Neuronal stem cell (in vitro differentiated cells): ENCODE measurements at regions not wholly inside any gene's neighbourhood (a gene's known extent, or its start where the extent isn't known, plus 50 kb on each side); places are given as distances from the start of the nearest gene placed in this dataset.

Experiments used
- DNase-seq: peaks from one replicate; pipeline ENCODE4 v3.0.0-alpha.2; 2013; ENCODE audit warnings: low spot score
- H2AFZ ChIP-seq: one replicate; pipeline ENCODE4 v1.6.1; 2013; ENCODE audit warnings: mild to moderate bottlenecking, low read length, inconsistent platforms
- H2AK5ac ChIP-seq: 2 replicates; pipeline ENCODE4 v1.6.1; 2013; ENCODE audit warnings: low read depth, mild to moderate bottlenecking, inconsistent platforms, low read length, moderate library complexity, mixed read lengths
- H2BK120ac ChIP-seq: 2 replicates; pipeline ENCODE4 v1.6.1; 2013; ENCODE audit warnings: low read depth, mild to moderate bottlenecking, inconsistent platforms, low read length, moderate library complexity, mixed read lengths
- H2BK12ac ChIP-seq: one replicate; pipeline ENCODE4 v1.6.1; 2013; ENCODE audit warnings: low read length, inconsistent platforms
- H2BK15ac ChIP-seq: 2 replicates; pipeline ENCODE4 v1.6.1; 2013; ENCODE audit warnings: mild to moderate bottlenecking, low read length, inconsistent platforms, mixed read lengths
- H2BK5ac ChIP-seq: one replicate; pipeline ENCODE4 v1.6.1; 2013; ENCODE audit warnings: inconsistent platforms, mild to moderate bottlenecking, low read length, moderate library complexity
- H3K14ac ChIP-seq: one replicate; pipeline ENCODE4 v1.6.1; 2013; ENCODE audit warnings: low read length, inconsistent platforms
- H3K18ac ChIP-seq: 2 replicates; pipeline ENCODE4 v1.6.1; 2013; ENCODE audit warnings: low read length, inconsistent platforms
- H3K23ac ChIP-seq: 2 replicates; pipeline ENCODE4 v1.6.1; 2013; ENCODE audit warnings: low read depth, mild to moderate bottlenecking, mixed read lengths, low read length, inconsistent platforms; ENCODE audit not compliant: poor library complexity
- H3K27ac ChIP-seq: replicated peaks from 3 replicates; pipeline ENCODE4 v1.5.1; 2013; ENCODE audit warnings: low read length, inconsistent platforms
- H3K27me3 ChIP-seq, 3 experiments: 2 replicates each; pipeline ENCODE4 v1.6.1; 2013; ENCODE audit warnings: low read length in 3 of 3, mild to moderate bottlenecking in 2 of 3, inconsistent platforms in 1 of 3, low read depth in 1 of 3, mixed read lengths in 1 of 3, moderate library complexity in 1 of 3; ENCODE audit not compliant: control insufficient read depth in 3 of 3, insufficient read depth in 3 of 3
- H3K36me3 ChIP-seq, 2 donors: replicated peaks in 1 of 2; 2 replicates each; pipeline ENCODE4 v1.6.1; 2013; ENCODE audit warnings: low read length in 2 of 2; ENCODE audit not compliant: control insufficient read depth in 2 of 2, insufficient read depth in 2 of 2
- H3K4ac ChIP-seq: 2 replicates; pipeline ENCODE4 v1.6.1; 2013; ENCODE audit warnings: inconsistent platforms, mild to moderate bottlenecking, low read length, moderate library complexity
- H3K4me1 ChIP-seq, 2 donors: 1 replicate in 1 of 2; 2 replicates in 1 of 2; pipeline ENCODE4 v1.6.1; 2013; ENCODE audit warnings: low read length in 2 of 2, low read depth in 1 of 2; ENCODE audit not compliant: control insufficient read depth in 2 of 2, insufficient read depth in 1 of 2
- H3K4me2 ChIP-seq: one replicate; pipeline ENCODE4 v1.6.1; 2013; ENCODE audit warnings: mild to moderate bottlenecking, low read length, inconsistent platforms; ENCODE audit not compliant: insufficient read depth, poor library complexity, severe bottlenecking
- H3K4me3 ChIP-seq, 2 donors: 2 replicates each; pipeline ENCODE4 v1.5.1; 2013; ENCODE audit warnings: low read length in 2 of 2, mild to moderate bottlenecking in 2 of 2, inconsistent platforms in 1 of 2, moderate library complexity in 1 of 2
- H3K79me1 ChIP-seq: one replicate; pipeline ENCODE4 v1.6.1; 2013; ENCODE audit warnings: low read depth, mild to moderate bottlenecking, inconsistent platforms, low read length, moderate library complexity
- H3K9ac ChIP-seq: one replicate; pipeline ENCODE4 v1.6.1; 2013; ENCODE audit warnings: mild to moderate bottlenecking, low read depth, low read length, inconsistent platforms; ENCODE audit not compliant: poor library complexity
- H3K9me3 ChIP-seq, 2 donors: replicated peaks in 1 of 2; 2 replicates each; pipeline versions ENCODE3 to v1.6.1; 2013; ENCODE audit warnings: low read length in 2 of 2, mild to moderate bottlenecking in 2 of 2, inconsistent platforms in 1 of 2, low read depth in 1 of 2, mixed read lengths in 1 of 2, moderate library complexity in 1 of 2; ENCODE audit not compliant: control insufficient read depth in 2 of 2, insufficient read depth in 1 of 2
- H4K8ac ChIP-seq: one replicate; pipeline ENCODE4 v1.6.1; 2013; ENCODE audit warnings: low read depth, mild to moderate bottlenecking, inconsistent platforms, low read length, moderate library complexity
- H4K91ac ChIP-seq: one replicate; pipeline ENCODE4 v1.6.1; 2013; ENCODE audit warnings: low read length, low read depth, mild to moderate bottlenecking, inconsistent platforms; ENCODE audit not compliant: poor library complexity
- WGBS, 2 donors: extraction: QIAGEN DNeasy Blood & Tissue Kit; methylation state at CpG; one replicate each; pipeline ENCODE4 v1.1.7; 2013; ENCODE audit warnings: missing lambda C conversion rate in 2 of 2, mixed read lengths in 1 of 2; ENCODE audit not compliant: insufficient read length in 2 of 2, insufficient replicate concordance in 1 of 2; ENCODE audit errors: extremely low coverage in 2 of 2; 5-methylcytosine and 5-hydroxymethylcytosine counted together

- Histone ChIP-seq H3K4me3 (no peak overlapping the region), H3K9ac (no peak overlapping the region), H3K9me3 (peaks cover 4 to 7% of the 10 kb centered on the region in 2 donors), H4K8ac (no peak overlapping the region), H3K27ac (no peak overlapping the region), H2BK5ac (no peak overlapping the region), H4K91ac (no peak overlapping the region), H2BK120ac (no peak overlapping the region), H3K4me1 (no peaks in the 10 kb centered on the region), H2BK12ac (no peak overlapping the region), H3K23ac (no peak overlapping the region), H3K36me3 (peaks cover 0 to 1% of the 10 kb centered on the region in 2 donors), H3K18ac (no peak overlapping the region), H3K14ac (no peak overlapping the region), H3K4ac (no peak overlapping the region), H2AK5ac (no peak overlapping the region), H3K79me1 (no peaks in the 10 kb centered on the region), H3K27me3 (no peaks in the 10 kb centered on the region), H2AFZ (no peak overlapping the region), H2BK15ac (no peak overlapping the region), H3K4me2 (no peak overlapping the region)
- DNase-seq = no peak
These were observed 346.6 kb upstream of the PABPC4L start for GRCh38 chr4:134548052-134548628.

GRCh38 chr4:134546279-134546678 is 344.7 kb upstream of the PABPC4L start:
- Histone ChIP-seq H3K23ac (no peak overlapping the region), H3K9ac (no peak overlapping the region), H3K4me1 (no peaks in the 10 kb centered on the region), H3K9me3 (peaks cover 4 to 7% of the 10 kb centered on the region in 2 donors), H4K91ac (no peak overlapping the region), H3K36me3 (peaks cover 0 to 1% of the 10 kb centered on the region in 2 donors), H4K8ac (no peak overlapping the region), H3K18ac (no peak overlapping the region), H3K4me2 (no peak overlapping the region), H2BK12ac (no peak overlapping the region), H2BK15ac (no peak overlapping the region), H3K4me3 (no peak overlapping the region), H3K27me3 (no peaks in the 10 kb centered on the region), H3K4ac (no peak overlapping the region), H2BK5ac (no peak overlapping the region), H2BK120ac (no peak overlapping the region), H3K27ac (no peak overlapping the region), H2AK5ac (no peak overlapping the region), H3K79me1 (no peaks in the 10 kb centered on the region), H3K14ac (no peak overlapping the region), H2AFZ (no peak overlapping the region)
- WGBS, 2 donors = no CpG with 5 or more reads among the region's 15 CpGs
- no peak for DNase-seq

GRCh38 chr4:134544303-134544770 is 342.7 kb upstream of the PABPC4L start:
- H3K4me2 ChIP-seq = no peak overlapping the region
- H3K9me3 ChIP-seq = peaks cover 4 to 7% of the 10 kb centered on the region in 2 donors
- DNase-seq = no peak
- H3K27me3 ChIP-seq = no peaks in the 10 kb centered on the region
- no peak overlapping the region for H2BK15ac ChIP-seq
- no peak overlapping the region for H4K8ac ChIP-seq
- H3K18ac ChIP-seq = no peak overlapping the region
- WGBS, 2 donors = no CpG with 5 or more reads among the region's 2 CpGs
- H3K36me3 ChIP-seq = peaks cover 0 to 1% of the 10 kb centered on the region in 2 donors
- H2BK120ac ChIP-seq = no peak overlapping the region
- H3K27ac ChIP-seq = no peak overlapping the region
- no peak overlapping the region for H2BK12ac ChIP-seq
- H2BK5ac ChIP-seq = no peak overlapping the region
- H2AK5ac ChIP-seq = no peak overlapping the region
- H3K4ac ChIP-seq = no peak overlapping the region
- H3K79me1 ChIP-seq = no peaks in the 10 kb centered on the region
- no peak overlapping the region for H3K4me3 ChIP-seq
- no peak overlapping the region for H2AFZ ChIP-seq
- H4K91ac ChIP-seq = no peak overlapping the region
- no peaks in the 10 kb centered on the region for H3K4me1 ChIP-seq
- H3K23ac ChIP-seq = no peak overlapping the region
- H3K14ac ChIP-seq = no peak overlapping the region
- no peak overlapping the region for H3K9ac ChIP-seq

- H3K4me2 ChIP-seq = no peak overlapping the region
- H3K4ac ChIP-seq = no peak overlapping the region
- no peaks in the 10 kb centered on the region for H3K4me1 ChIP-seq
- H3K27ac ChIP-seq = no peak overlapping the region
- H2AFZ ChIP-seq = no peak overlapping the region
- H2BK120ac ChIP-seq = no peak overlapping the region
- no peak overlapping the region for H2BK5ac ChIP-seq
- no peaks in the 10 kb centered on the region for H3K79me1 ChIP-seq
- no peak overlapping the region for H3K4me3 ChIP-seq
- H3K9ac ChIP-seq = no peak overlapping the region
- no peak overlapping the region for H2BK12ac ChIP-seq
- no peak overlapping the region for H3K23ac ChIP-seq
- no peak overlapping the region for H2BK15ac ChIP-seq
- no peaks in the 10 kb centered on the region for H3K27me3 ChIP-seq
- no peak overlapping the region for H3K14ac ChIP-seq
- H4K8ac ChIP-seq = no peak overlapping the region
- no peak for DNase-seq
- no peak overlapping the region for H4K91ac ChIP-seq
- no CpG with 5 or more reads among the region's 2 CpGs for WGBS, 2 donors
- H3K9me3 ChIP-seq = no peaks in the 10 kb centered on the region
- H2AK5ac ChIP-seq = no peak overlapping the region
- no peaks in the 10 kb centered on the region for H3K36me3 ChIP-seq
- no peak overlapping the region for H3K18ac ChIP-seq
These were observed 339.0 kb upstream of the PABPC4L start for GRCh38 chr4:134540588-134540987.
